ENCODE measurements at regions not wholly inside any gene's neighbourhood (a gene's known extent, or its start where the extent isn't known, plus 50 kb on each side); places are given as distances from the start of the nearest gene placed in this dataset.

- no peak overlapping the region for H3K27ac ChIP-seq (ENCODE audit: low read depth, low read length)
- Mint-ChIP-seq H3K4me1 (ENCODE audit: low read depth, unreplicated experiment) (no peaks in the 10 kb centered on the region), H3K27me3 (ENCODE audit: low read depth, unreplicated experiment) (peaks cover 11% of the 10 kb centered on the region), H3K27ac (ENCODE audit: unreplicated experiment) (no peak overlapping the region), H3K9me3 (ENCODE audit: unreplicated experiment) (no peaks in the 10 kb centered on the region), H3K4me3 (ENCODE audit: unreplicated experiment) (no peak overlapping the region), H3K36me3 (ENCODE audit: low read depth, unreplicated experiment) (no peaks in the 10 kb centered on the region)
- no peaks in the 10 kb centered on the region for H3K4me1 ChIP-seq (ENCODE audit: insufficient read depth, low read length)
- no peak for TF ChIP-seq CTCF (IDR thresholded peaks at IDR 0.05; ENCODE audit: insufficient read depth, low read depth, low read length)
- no peak for TF ChIP-seq EZH2 (IDR thresholded peaks at IDR 0.05; ENCODE audit: insufficient read depth, low read length)
- DNase-seq (ENCODE audit: low read depth) = no peak
- no peaks in the 10 kb centered on the region for H3K36me3 ChIP-seq (ENCODE audit: insufficient read depth, low read length)
- no peaks in the 10 kb centered on the region for H3K9me3 ChIP-seq (ENCODE audit: insufficient read depth, low read depth, low read length)
- no peaks in the 10 kb centered on the region for H4K20me1 ChIP-seq (ENCODE audit: insufficient read depth, low read length)
- no peak overlapping the region for H2AFZ ChIP-seq (ENCODE audit: low read depth, low read length)
- H3K4me2 ChIP-seq (ENCODE audit: low read length) = no peak overlapping the region
- no peaks in the 10 kb centered on the region for H3K79me2 ChIP-seq (ENCODE audit: insufficient read depth, low read length)
- no peak overlapping the region for H3K9ac ChIP-seq (ENCODE audit: low read length)
- H3K4me3 ChIP-seq (ENCODE audit: insufficient read depth, low read depth, low read length) = no peak overlapping the region
- H3K27me3 ChIP-seq (ENCODE audit: insufficient read depth, low read length) = no peaks in the 10 kb centered on the region
- no peak for FAIRE-seq
These were observed 225.2 kb downstream of the SEC23A start for GRCh38 chr14:38877744-38878388.

GRCh38 chr14:38874721-38875120 lies 228.3 kb downstream of the SEC23A start:
- H3K4me3 Mint-ChIP-seq (ENCODE audit: unreplicated experiment) = no peak overlapping the region
- no peaks in the 10 kb centered on the region for H3K36me3 Mint-ChIP-seq (ENCODE audit: low read depth, unreplicated experiment)
- no peaks in the 10 kb centered on the region for H3K9me3 ChIP-seq (ENCODE audit: insufficient read depth, low read depth, low read length)
- H3K4me1 ChIP-seq (ENCODE audit: insufficient read depth, low read length) = no peaks in the 10 kb centered on the region
- no peaks in the 10 kb centered on the region for H4K20me1 ChIP-seq (ENCODE audit: insufficient read depth, low read length)
- no peak for TF ChIP-seq CTCF (IDR thresholded peaks at IDR 0.05; ENCODE audit: insufficient read depth, low read depth, low read length)
- no peak for TF ChIP-seq EZH2 (IDR thresholded peaks at IDR 0.05; ENCODE audit: insufficient read depth, low read length)
- no peaks in the 10 kb centered on the region for H3K27me3 ChIP-seq (ENCODE audit: insufficient read depth, low read length)
- H3K9me3 Mint-ChIP-seq (ENCODE audit: unreplicated experiment) = no peaks in the 10 kb centered on the region
- no peaks in the 10 kb centered on the region for H3K36me3 ChIP-seq (ENCODE audit: insufficient read depth, low read length)
- no peak overlapping the region for H3K27ac ChIP-seq (ENCODE audit: low read depth, low read length)
- H3K79me2 ChIP-seq (ENCODE audit: insufficient read depth, low read length) = no peaks in the 10 kb centered on the region
- no peak overlapping the region for H3K27ac Mint-ChIP-seq (ENCODE audit: unreplicated experiment)
- DNase-seq (ENCODE audit: low read depth) (no peak), FAIRE-seq (no peak)
- H3K27me3 Mint-ChIP-seq (ENCODE audit: low read depth, unreplicated experiment) = peaks cover 11% of the 10 kb centered on the region
- H3K4me3 ChIP-seq (ENCODE audit: insufficient read depth, low read depth, low read length) = no peak overlapping the region
- H3K4me2 ChIP-seq (ENCODE audit: low read length) = no peak overlapping the region
- H2AFZ ChIP-seq (ENCODE audit: low read depth, low read length) = no peak overlapping the region
- no peak overlapping the region for H3K9ac ChIP-seq (ENCODE audit: low read length)
- H3K4me1 Mint-ChIP-seq (ENCODE audit: low read depth, unreplicated experiment) = no peaks in the 10 kb centered on the region

GRCh38 chr14:38873941-38874612 lies 229.0 kb downstream of the SEC23A start:
- Mint-ChIP-seq H3K4me1 (ENCODE audit: low read depth, unreplicated experiment) (no peaks in the 10 kb centered on the region), H3K27me3 (ENCODE audit: low read depth, unreplicated experiment) (peaks cover 9% of the 10 kb centered on the region), H3K36me3 (ENCODE audit: low read depth, unreplicated experiment) (no peaks in the 10 kb centered on the region), H3K27ac (ENCODE audit: unreplicated experiment) (no peak overlapping the region), H3K4me3 (ENCODE audit: unreplicated experiment) (no peak overlapping the region), H3K9me3 (ENCODE audit: unreplicated experiment) (no peaks in the 10 kb centered on the region)
- FAIRE-seq (no peak), DNase-seq (ENCODE audit: low read depth) (no peak)
- Histone ChIP-seq H3K36me3 (ENCODE audit: insufficient read depth, low read length) (no peaks in the 10 kb centered on the region), H3K4me1 (ENCODE audit: insufficient read depth, low read length) (no peaks in the 10 kb centered on the region), H3K27me3 (ENCODE audit: insufficient read depth, low read length) (no peaks in the 10 kb centered on the region), H3K4me3 (ENCODE audit: insufficient read depth, low read depth, low read length) (no peak overlapping the region), H3K9me3 (ENCODE audit: insufficient read depth, low read depth, low read length) (no peaks in the 10 kb centered on the region), H4K20me1 (ENCODE audit: insufficient read depth, low read length) (no peaks in the 10 kb centered on the region), H3K4me2 (ENCODE audit: low read length) (no peak overlapping the region), H3K79me2 (ENCODE audit: insufficient read depth, low read length) (no peaks in the 10 kb centered on the region), H2AFZ (ENCODE audit: low read depth, low read length) (no peak overlapping the region), H3K27ac (ENCODE audit: low read depth, low read length) (no peak overlapping the region), H3K9ac (ENCODE audit: low read length) (no peak overlapping the region)
- TF ChIP-seq EZH2 (IDR thresholded peaks at IDR 0.05; ENCODE audit: insufficient read depth, low read length) = no peak
- TF ChIP-seq CTCF (IDR thresholded peaks at IDR 0.05; ENCODE audit: insufficient read depth, low read depth, low read length) = no peak
